HCT116 (cell line): ENCODE measurements at regions not wholly inside any gene's neighbourhood (a gene's known extent, or its start where the extent isn't known, plus 50 kb on each side); places are given as distances from the start of the nearest gene placed in this dataset.

ENCODE experiments used
- ATAC-seq: fragments of 200-7000 bp; cut with Tn5 transposase; 2 replicates; pipeline ENCODE4 v1.9.1; 2020; ENCODE audit warnings: mild to moderate bottlenecking, moderate library complexity
- BruUV-seq: library from RNA; stranded (reverse); fragments of 400-500 nt; replicated peaks from 2 replicates; lab custom pipeline; 2021; lab: Mats Ljungman, UMichigan
- CTCF ChIA-PET: fragments of 300-600 bp; sonication (Branson Sonifier 250); formaldehyde crosslinking; loops from one replicate; lab custom pipeline; 2021; ENCODE audit warnings: antibody characterized with exemption; lab: Charles Lee
- POLR2A ChIA-PET: fragments of 300-600, 350-600 bp; sonication (Branson Sonifier 250); formaldehyde crosslinking; loops from one replicate; lab custom pipeline; 2021; ENCODE audit warnings: antibody characterized with exemption; lab: Charles Lee
- RAD21 ChIA-PET, 2 experiments: fragments of 300-600 bp; sonication (Branson Sonifier 250); formaldehyde crosslinking; loops; one replicate each; lab custom pipeline; 2023; ENCODE audit warnings: low total read pairs in 2 of 2; ENCODE audit not compliant: uncharacterized antibody in 2 of 2, unreplicated experiment in 2 of 2, low non-redundant PET in 1 of 2; lab: Charles Lee
- DNase-seq: peaks from one replicate; pipeline ENCODE4 v3.0.0-alpha.2; 2010; ENCODE audit warnings: low read depth, low spot score
- H2AFZ ChIP-seq: fragments of 200-600 bp; shearing (Covaris generic), sonication (generic); 2 replicates; pipeline ENCODE4 v1.6.1; 2017; ENCODE audit warnings: low read depth, mixed run types, mixed read lengths, antibody characterized with exemption, low read length; ENCODE audit not compliant: poor library complexity, severe bottlenecking
- H3K27ac ChIP-seq: 2 replicates; pipeline ENCODE4 v1.5.1; 2012; ENCODE audit warnings: low read depth, low read length
- H3K27me3 ChIP-seq: fragments of 200-600 bp; sonication (generic); 2 replicates; pipeline ENCODE4 v1.6.1; 2016; ENCODE audit warnings: mixed run types, low read length, mixed read lengths; ENCODE audit not compliant: insufficient read depth
- H3K36me3 ChIP-seq, 2 experiments: fragments of 200-500 bp in 1 of 2; fragments of 200-600 bp in 1 of 2; sonication (Bioruptor generic) in 1 of 2; sonication (generic) in 1 of 2; 2 replicates each; pipeline versions ENCODE4 v1.5.1 to v1.6.1; 2014 to 2016; ENCODE audit warnings: low read length in 2 of 2, inconsistent platforms in 1 of 2, mixed read lengths in 1 of 2, mixed run types in 1 of 2; ENCODE audit not compliant: insufficient read depth in 2 of 2, control insufficient read depth in 1 of 2
- H3K4me1 ChIP-seq, 2 experiments: fragments of 200-600 bp in 1 of 2; sonication (generic) in 1 of 2; 2 replicates each; pipeline versions ENCODE4 v1.5.1 to v1.6.1; 2012 to 2017; ENCODE audit warnings: low read length in 2 of 2, inconsistent platforms in 1 of 2, mild to moderate bottlenecking in 1 of 2, mixed read lengths in 1 of 2, mixed run types in 1 of 2, moderate library complexity in 1 of 2; ENCODE audit not compliant: insufficient read depth in 2 of 2, control insufficient read depth in 1 of 2
- H3K4me2 ChIP-seq: fragments of 200-600 bp; sonication (generic); 2 replicates; pipeline ENCODE4 v1.6.1; 2017; ENCODE audit warnings: mixed run types, low read length, mixed read lengths
- H3K4me3 ChIP-seq, 2 experiments: fragments of 200-600 bp in 1 of 2; sonication (generic) in 1 of 2; replicated peaks in 1 of 2; 2 replicates each; pipeline ENCODE4 v1.5.1; 2011 to 2016; ENCODE audit warnings: low read length in 2 of 2, control low read depth in 1 of 2, low read depth in 1 of 2, mild to moderate bottlenecking in 1 of 2, mixed read lengths in 1 of 2, mixed run types in 1 of 2
- H3K79me2 ChIP-seq: fragments of 200-600 bp; sonication (generic); 2 replicates; pipeline ENCODE4 v1.6.1; 2017; ENCODE audit warnings: mild to moderate bottlenecking, mixed run types, low read length, moderate library complexity, mixed read lengths; ENCODE audit not compliant: insufficient read depth
- H3K9ac ChIP-seq: fragments of 200-600 bp; sonication (generic); 2 replicates; pipeline ENCODE4 v1.6.1; 2016; ENCODE audit warnings: low read length, mixed read lengths
- H3K9me2 ChIP-seq: fragments of 200-600 bp; sonication (generic), shearing (Covaris generic); 2 replicates; pipeline ENCODE4 v1.6.1; 2017; ENCODE audit warnings: mixed run types, mild to moderate bottlenecking, moderate library complexity; ENCODE audit not compliant: insufficient read depth
- H3K9me3 ChIP-seq, 2 experiments: fragments of 200-500 bp in 1 of 2; fragments of 200-600 bp in 1 of 2; sonication (Bioruptor generic) in 1 of 2; sonication (generic) in 1 of 2; 2 replicates each; pipeline ENCODE4 v1.6.1; 2014 to 2017; ENCODE audit warnings: low read length in 2 of 2, mixed read lengths in 2 of 2, inconsistent platforms in 1 of 2, low read depth in 1 of 2, mild to moderate bottlenecking in 1 of 2, mixed run types in 1 of 2, moderate library complexity in 1 of 2; ENCODE audit not compliant: control insufficient read depth in 1 of 2, insufficient read depth in 1 of 2
- H4K20me1 ChIP-seq: fragments of 200-600 bp; sonication (generic), shearing (Covaris generic); 2 replicates; pipeline ENCODE4 v1.6.1; 2017; ENCODE audit warnings: mixed run types, mild to moderate bottlenecking, moderate library complexity; ENCODE audit not compliant: insufficient read depth
- ATF3 ChIP-seq: IDR thresholded peaks from 2 replicates; pipeline ENCODE4 v1.6.1; 2012
- CBX3 ChIP-seq: IDR thresholded peaks from 2 replicates; pipeline ENCODE4 v1.6.1; 2012; ENCODE audit warnings: low read depth
- CTCF ChIP-seq, 3 experiments: fragments of 200-600 bp in 1 of 3; sonication (generic) in 1 of 3; IDR thresholded peaks in 2 of 3; conservative IDR thresholded peaks in 1 of 3; 2 replicates each; pipeline ENCODE4 v1.5.1; 2012 to 2017; ENCODE audit warnings: low read depth in 2 of 3, low read length in 2 of 3, antibody characterized with exemption in 1 of 3, borderline replicate concordance in 1 of 3, control low read depth in 1 of 3, mild to moderate bottlenecking in 1 of 3, mixed read lengths in 1 of 3, mixed run types in 1 of 3, moderate library complexity in 1 of 3; ENCODE audit not compliant: insufficient read depth in 1 of 3
- EZH2phosphoT487 ChIP-seq: fragments of 200-600 bp; IDR thresholded peaks from 2 replicates; pipeline ENCODE4 v1.6.1; 2018; ENCODE audit warnings: antibody characterized with exemption, borderline replicate concordance
- FOSL1 ChIP-seq: IDR thresholded peaks from 2 replicates; pipeline ENCODE4 v1.6.1; 2012; ENCODE audit warnings: low read depth
- JUND ChIP-seq: IDR thresholded peaks from 2 replicates; pipeline ENCODE4 v1.6.1; 2012
- MAX ChIP-seq: IDR thresholded peaks from 2 replicates; pipeline ENCODE4 v1.6.1; 2012
- POLR2AphosphoS5 ChIP-seq: IDR thresholded peaks from 2 replicates; pipeline ENCODE4 v1.6.1; 2011; ENCODE audit warnings: mild to moderate bottlenecking, low read depth, low read length, moderate library complexity
- RAD21 ChIP-seq: IDR thresholded peaks from 2 replicates; pipeline ENCODE4 v1.6.1; 2012; ENCODE audit warnings: low read depth, mild to moderate bottlenecking
- REST ChIP-seq: IDR thresholded peaks from 2 replicates; pipeline ENCODE4 v1.6.1; 2012; ENCODE audit warnings: low read depth
- SIN3A ChIP-seq: IDR thresholded peaks from 2 replicates; pipeline ENCODE4 v1.6.1; 2012; ENCODE audit warnings: low read depth
- SRF ChIP-seq: IDR thresholded peaks from 2 replicates; pipeline ENCODE4 v1.6.1; 2012; ENCODE audit warnings: low read depth
- YY1 ChIP-seq: IDR thresholded peaks from 2 replicates; pipeline ENCODE4 v1.6.1; 2011; ENCODE audit warnings: low read length, low read depth, moderate library complexity, mild to moderate bottlenecking; ENCODE audit not compliant: insufficient replicate concordance; ENCODE audit errors: extremely low read depth
- ZBTB33 ChIP-seq: IDR thresholded peaks from 2 replicates; pipeline ENCODE4 v1.6.1; 2011; ENCODE audit warnings: mild to moderate bottlenecking, low read length, moderate library complexity; ENCODE audit not compliant: insufficient replicate concordance; ENCODE audit errors: extremely low read depth
- ZFX ChIP-seq: fragments of 450-650 bp; IDR thresholded peaks from 2 replicates; pipeline ENCODE4 v1.6.1; 2017
- ZNF274 ChIP-seq: fragments of 200-500 bp; sonication (Bioruptor generic); IDR thresholded peaks from 2 replicates; pipeline ENCODE4 v1.6.1; 2014; ENCODE audit warnings: mild to moderate bottlenecking, low read depth, low read length, inconsistent platforms
- intact Hi-C: fragments of 100-400 bp; cut with micrococcal nuclease; formaldehyde crosslinking; loops from 2 replicates; pipeline ENCODE4 v1.10.0; 2022

GRCh38 chr11:96704847-96705246 is 315.0 kb downstream of the JRKL start:
- H3K36me3 ChIP-seq: no peaks in the 10 kb centered on the region
- DNase-seq: no peak
- CTCF ChIA-PET: no interaction called here
- no peak overlapping the region for H3K4me3 ChIP-seq
- H3K4me2 ChIP-seq: no peak overlapping the region
- ATAC-seq: no peak
- H3K27ac ChIP-seq: no peak overlapping the region
- no peak overlapping the region for H2AFZ ChIP-seq
- no TSS peak for BruUV-seq
- RAD21 ChIA-PET: no interaction called here
- TF ChIP-seq SIN3A (no peak), SRF (no peak), JUND (no peak), ZNF274 (no peak), FOSL1 (no peak), MAX (no peak), YY1 (no peak), ZFX (no peak), EZH2phosphoT487 (no peak), CBX3 (no peak), ATF3 (no peak), CTCF (IDR thresholded peaks at IDR 0.05 in 2 of 3, conservative IDR thresholded peaks at IDR 0.05 in 1 of 3; ENCODE audit: borderline replicate concordance in 1 of 3, insufficient read depth in 1 of 3, low read depth in 2 of 3, low read length in 2 of 3) (no peak), ZBTB33 (no peak), POLR2AphosphoS5 (no peak), RAD21 (no peak), REST (no peak)
- no peaks in the 10 kb centered on the region for H3K79me2 ChIP-seq
- H4K20me1 ChIP-seq: no peaks in the 10 kb centered on the region
- H3K9me2 ChIP-seq: no peaks in the 10 kb centered on the region
- H3K9me3 ChIP-seq: no peaks in the 10 kb centered on the region; a peak in 2 of 4 replicates
- intact Hi-C loops: no loop called here
- H3K27me3 ChIP-seq: no peaks in the 10 kb centered on the region
- H3K4me1 ChIP-seq: no peaks in the 10 kb centered on the region
- POLR2A ChIA-PET: no interaction called here
- H3K9ac ChIP-seq: no peak overlapping the region
